H9 (cell line): ENCODE measurements at regions not wholly inside any gene's neighbourhood (a gene's known extent, or its start where the extent isn't known, plus 50 kb on each side); places are given as distances from the start of the nearest gene placed in this dataset.

Source experiments
- DNase-seq: peaks from one replicate; pipeline ENCODE4 v3.0.0-alpha.2; 2017
- H2AFZ ChIP-seq: one replicate; pipeline ENCODE4 v1.6.1; 2013; ENCODE audit warnings: mild to moderate bottlenecking, low read length, control low read depth, moderate library complexity
- H2AK5ac ChIP-seq: 2 replicates; pipeline ENCODE4 v1.6.1; 2013; ENCODE audit warnings: low read length, control low read depth, mixed read lengths; ENCODE audit not compliant: insufficient read length
- H2BK120ac ChIP-seq: one replicate; pipeline ENCODE4 v1.6.1; 2013; ENCODE audit warnings: low read depth, mild to moderate bottlenecking, low read length, control low read depth, inconsistent platforms; ENCODE audit not compliant: poor library complexity, severe bottlenecking
- H2BK12ac ChIP-seq: 2 replicates; pipeline ENCODE4 v1.6.1; 2013; ENCODE audit warnings: low read length, control low read depth, mixed read lengths, low read depth; ENCODE audit not compliant: insufficient read length
- H2BK15ac ChIP-seq: 2 replicates; pipeline ENCODE4 v1.6.1; 2013; ENCODE audit warnings: low read depth, low read length, control low read depth
- H2BK20ac ChIP-seq: one replicate; pipeline ENCODE4 v1.6.1; 2013; ENCODE audit warnings: low read depth, mild to moderate bottlenecking, low read length, control low read depth, inconsistent platforms; ENCODE audit not compliant: poor library complexity, severe bottlenecking
- H2BK5ac ChIP-seq: 2 replicates; pipeline ENCODE4 v1.6.1; 2013; ENCODE audit warnings: low read length, control low read depth, mixed read lengths; ENCODE audit not compliant: insufficient read length
- H3K14ac ChIP-seq: 2 replicates; pipeline ENCODE4 v1.6.1; 2013; ENCODE audit warnings: low read length, control low read depth; ENCODE audit not compliant: insufficient read depth
- H3K18ac ChIP-seq: 2 replicates; pipeline ENCODE4 v1.6.1; 2013; ENCODE audit warnings: low read depth, mild to moderate bottlenecking, mixed read lengths, low read length, control low read depth; ENCODE audit not compliant: insufficient read length
- H3K23ac ChIP-seq: 2 replicates; pipeline ENCODE4 v1.6.1; 2013; ENCODE audit warnings: low read length, control low read depth, mixed read lengths, low read depth; ENCODE audit not compliant: insufficient read length
- H3K23me2 ChIP-seq: 2 replicates; pipeline ENCODE4 v1.6.1; 2013; ENCODE audit warnings: low read depth, mild to moderate bottlenecking, mixed read lengths, low read length, control low read depth; ENCODE audit not compliant: insufficient read length, poor library complexity, severe bottlenecking
- H3K27ac ChIP-seq: 2 replicates; pipeline ENCODE4 v1.5.1; 2013; ENCODE audit warnings: low read length, control low read depth, mixed read lengths, low read depth; ENCODE audit not compliant: insufficient read length
- H3K27me3 ChIP-seq: 2 replicates; pipeline ENCODE4 v1.6.1; 2013; ENCODE audit warnings: low read length, control low read depth, inconsistent platforms; ENCODE audit not compliant: insufficient read depth
- H3K4ac ChIP-seq: 2 replicates; pipeline ENCODE4 v1.6.1; 2013; ENCODE audit warnings: low read depth, mild to moderate bottlenecking, control low read depth, inconsistent platforms, low read length, moderate library complexity
- H3K4me1 ChIP-seq: 2 replicates; pipeline ENCODE4 v1.6.1; 2013; ENCODE audit warnings: low read length, control low read depth, inconsistent platforms; ENCODE audit not compliant: insufficient read depth
- H3K4me2 ChIP-seq: 2 replicates; pipeline ENCODE4 v1.6.1; 2013; ENCODE audit warnings: low read length, control low read depth, mixed read lengths; ENCODE audit not compliant: insufficient read length, insufficient read depth
- H3K56ac ChIP-seq: 2 replicates; pipeline ENCODE4 v1.6.1; 2013; ENCODE audit warnings: low read depth, mild to moderate bottlenecking, mixed read lengths, low read length, control low read depth; ENCODE audit not compliant: insufficient read length
- H3K79me1 ChIP-seq: 2 replicates; pipeline ENCODE4 v1.6.1; 2013; ENCODE audit warnings: low read depth, mild to moderate bottlenecking, moderate library complexity, low read length, control low read depth, inconsistent platforms; ENCODE audit not compliant: insufficient read depth, poor library complexity, severe bottlenecking
- H3K79me2 ChIP-seq: 2 replicates; pipeline ENCODE4 v1.6.1; 2013; ENCODE audit warnings: low read length, control low read depth, inconsistent platforms; ENCODE audit not compliant: insufficient read depth
- H3K9ac ChIP-seq: 2 replicates; pipeline ENCODE4 v1.6.1; 2013; ENCODE audit warnings: low read length, control low read depth, mixed read lengths; ENCODE audit not compliant: insufficient read length; ENCODE audit errors: extremely low read depth
- H3K9me3 ChIP-seq: one replicate; pipeline ENCODE4 v1.6.1; 2013; ENCODE audit warnings: low read depth, low read length, inconsistent platforms; ENCODE audit not compliant: control insufficient read depth
- H3T11ph ChIP-seq: one replicate; pipeline ENCODE4 v1.6.1; 2013; ENCODE audit warnings: mild to moderate bottlenecking, low read length, control low read depth, inconsistent platforms
- H4K20me1 ChIP-seq: one replicate; pipeline ENCODE4 v1.6.1; 2013; ENCODE audit not compliant: control insufficient read depth, insufficient read length, insufficient read depth
- H4K5ac ChIP-seq: 2 replicates; pipeline ENCODE4 v1.6.1; 2013; ENCODE audit warnings: low read depth, mild to moderate bottlenecking, mixed read lengths, low read length, control low read depth; ENCODE audit not compliant: insufficient read length
- H4K8ac ChIP-seq: replicated peaks from 2 replicates; pipeline ENCODE4 v1.6.1; 2013; ENCODE audit warnings: low read length, control low read depth, mixed read lengths, low read depth; ENCODE audit not compliant: insufficient read length
- H4K91ac ChIP-seq: 2 replicates; pipeline ENCODE4 v1.6.1; 2013; ENCODE audit warnings: low read depth, mild to moderate bottlenecking, moderate library complexity, mixed read lengths, low read length, control low read depth; ENCODE audit not compliant: insufficient read length
- H3K27ac Mint-ChIP-seq, 3 experiments: 2 replicates in 2 of 3; 3 replicates in 1 of 3; pipeline ENCODE4 v1.8.0; 2020 to 2021; ENCODE audit warnings: mixed read lengths in 3 of 3, mild to moderate bottlenecking in 1 of 3, moderate library complexity in 1 of 3
- H3K27me3 Mint-ChIP-seq: 2 replicates; pipeline ENCODE4 v1.8.0; 2021; ENCODE audit warnings: low read depth, mild to moderate bottlenecking, moderate library complexity, mixed read lengths
- H3K36me3 Mint-ChIP-seq, 3 experiments: 2 replicates in 2 of 3; 3 replicates in 1 of 3; pipeline ENCODE4 v1.8.0; 2020 to 2021; ENCODE audit warnings: low read depth in 3 of 3, mixed read lengths in 3 of 3; ENCODE audit not compliant: insufficient read depth in 1 of 3
- H3K4me1 Mint-ChIP-seq, 2 experiments: 2 replicates each; pipeline ENCODE4 v1.8.0; 2020; ENCODE audit warnings: mixed read lengths in 2 of 2
- H3K4me3 Mint-ChIP-seq, 2 experiments: 2 replicates in 1 of 2; 3 replicates in 1 of 2; pipeline ENCODE4 v1.8.0; 2020 to 2021; ENCODE audit warnings: mild to moderate bottlenecking in 2 of 2, mixed read lengths in 2 of 2, moderate library complexity in 1 of 2
- H3K9me3 Mint-ChIP-seq, 2 experiments: 2 replicates in 1 of 2; 3 replicates in 1 of 2; pipeline ENCODE4 v1.8.0; 2020; ENCODE audit warnings: mild to moderate bottlenecking in 2 of 2, mixed read lengths in 2 of 2, moderate library complexity in 1 of 2
- WGBS: extraction: QIAGEN DNeasy Blood & Tissue Kit; methylation state at CpG from one replicate; pipeline ENCODE4 v1.1.7; 2013; ENCODE audit warnings: missing lambda C conversion rate, low lambda C conversion rate, mixed read lengths; ENCODE audit not compliant: insufficient read length; ENCODE audit errors: extremely low coverage; 5-methylcytosine and 5-hydroxymethylcytosine counted together
- TF ChIP-seq, protein P1 (sequence below): fragments of 200-600 bp; sonication (generic); conservative IDR thresholded peaks from 3 replicates; pipeline ENCODE4 v1.8.0; 2021; ENCODE audit warnings: antibody characterized with exemption, mild to moderate bottlenecking

DNA sequence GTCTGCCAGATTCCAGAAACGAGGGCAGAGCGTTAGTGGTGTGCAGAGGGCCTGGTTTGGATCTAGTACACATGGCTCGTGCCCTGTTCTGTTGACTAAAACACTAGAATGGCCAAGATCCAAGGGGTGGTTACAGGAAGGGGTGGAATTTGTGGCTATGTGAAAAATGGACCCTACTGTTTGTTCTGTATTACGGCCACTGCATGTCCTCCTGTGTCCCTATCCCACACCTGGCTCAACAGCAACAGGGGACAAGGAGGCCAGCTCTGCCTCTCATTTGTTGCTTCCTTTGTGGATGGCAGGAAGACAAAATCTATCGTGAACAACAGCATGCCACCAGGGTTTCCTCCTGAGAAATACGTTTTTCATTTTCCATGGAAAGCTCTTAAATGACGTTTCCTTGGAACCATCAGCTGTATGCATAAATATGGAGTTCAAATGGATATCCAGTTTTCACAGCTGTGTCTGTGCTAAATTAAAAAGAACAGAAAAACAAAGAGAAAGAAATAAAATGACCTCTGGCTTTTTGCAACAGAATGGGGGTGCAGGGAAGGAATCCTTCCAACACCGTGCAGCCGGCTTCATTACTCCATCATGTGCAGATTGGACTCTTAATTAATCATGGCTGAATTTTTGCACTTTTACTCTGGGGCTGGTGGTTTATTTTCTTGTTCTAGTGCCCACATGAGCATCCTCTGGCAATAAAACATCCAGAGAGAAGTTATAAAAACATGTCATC lies 318.9 kb downstream of the CXCL12 start:
- Mint-ChIP-seq H3K36me3 (no peaks in the 10 kb centered on the region; a peak in 1 of 7 replicates), H3K9me3 (no peaks in the 10 kb centered on the region; a peak in 1 of 5 replicates), H3K27me3 (peaks cover 8% of the 10 kb centered on the region), H3K27ac (no peak overlapping the region), H3K4me3 (no peak overlapping the region), H3K4me1 (peaks cover 4 to 5% of the 10 kb centered on the region in 2 experiments)
- H2BK15ac ChIP-seq: no peak overlapping the region
- H3K27me3 ChIP-seq: no peaks in the 10 kb centered on the region
- no CpG with 5 or more reads among the region's 9 CpGs for WGBS
- H2BK20ac ChIP-seq: no peak overlapping the region
- no peak overlapping the region for H3K4me2 ChIP-seq
- H3K4ac ChIP-seq: no peak overlapping the region
- no peak overlapping the region for H4K5ac ChIP-seq
- no peak overlapping the region for H2AFZ ChIP-seq
- H3K9ac ChIP-seq: no peak overlapping the region
- no peaks in the 10 kb centered on the region for H3K9me3 ChIP-seq
- H2BK12ac ChIP-seq: no peak overlapping the region
- H2BK5ac ChIP-seq: no peak overlapping the region
- no peak overlapping the region for H3K18ac ChIP-seq
- no peak overlapping the region for H3T11ph ChIP-seq
- no peak overlapping the region for H3K27ac ChIP-seq
- no peak overlapping the region for H4K91ac ChIP-seq
- H3K23ac ChIP-seq: no peak overlapping the region
- H3K79me2 ChIP-seq: no peaks in the 10 kb centered on the region
- TF ChIP-seq, protein P1, sequence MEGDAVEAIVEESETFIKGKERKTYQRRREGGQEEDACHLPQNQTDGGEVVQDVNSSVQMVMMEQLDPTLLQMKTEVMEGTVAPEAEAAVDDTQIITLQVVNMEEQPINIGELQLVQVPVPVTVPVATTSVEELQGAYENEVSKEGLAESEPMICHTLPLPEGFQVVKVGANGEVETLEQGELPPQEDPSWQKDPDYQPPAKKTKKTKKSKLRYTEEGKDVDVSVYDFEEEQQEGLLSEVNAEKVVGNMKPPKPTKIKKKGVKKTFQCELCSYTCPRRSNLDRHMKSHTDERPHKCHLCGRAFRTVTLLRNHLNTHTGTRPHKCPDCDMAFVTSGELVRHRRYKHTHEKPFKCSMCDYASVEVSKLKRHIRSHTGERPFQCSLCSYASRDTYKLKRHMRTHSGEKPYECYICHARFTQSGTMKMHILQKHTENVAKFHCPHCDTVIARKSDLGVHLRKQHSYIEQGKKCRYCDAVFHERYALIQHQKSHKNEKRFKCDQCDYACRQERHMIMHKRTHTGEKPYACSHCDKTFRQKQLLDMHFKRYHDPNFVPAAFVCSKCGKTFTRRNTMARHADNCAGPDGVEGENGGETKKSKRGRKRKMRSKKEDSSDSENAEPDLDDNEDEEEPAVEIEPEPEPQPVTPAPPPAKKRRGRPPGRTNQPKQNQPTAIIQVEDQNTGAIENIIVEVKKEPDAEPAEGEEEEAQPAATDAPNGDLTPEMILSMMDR: no peak
- H2AK5ac ChIP-seq: no peak overlapping the region
- H4K20me1 ChIP-seq: no peaks in the 10 kb centered on the region
- H3K14ac ChIP-seq: no peak overlapping the region; the same call in 1 of the 2 replicates
- DNase-seq: no peak
- H4K8ac ChIP-seq: no peak overlapping the region
- H3K4me1 ChIP-seq: no peaks in the 10 kb centered on the region
- no peak overlapping the region for H3K56ac ChIP-seq
- H3K79me1 ChIP-seq: no peaks in the 10 kb centered on the region
- no peaks in the 10 kb centered on the region for H3K23me2 ChIP-seq
- no peak overlapping the region for H2BK120ac ChIP-seq
